ENCODE measurements at regions not wholly inside any gene's neighbourhood (a gene's known extent, or its start where the extent isn't known, plus 50 kb on each side); places are given as distances from the start of the nearest gene placed in this dataset.

GRCh38 chr12:97250483-97250882 lies 212.1 kb upstream of the RMST start:
- TF ChIP-seq POLR2A (IDR thresholded peaks at IDR 0.05) (no peak), CTCF (IDR thresholded peaks at IDR 0.05) (no peak)
